ENCODE measurements at regions not wholly inside any gene's neighbourhood (a gene's known extent, or its start where the extent isn't known, plus 50 kb on each side); places are given as distances from the start of the nearest gene placed in this dataset.

DNA sequence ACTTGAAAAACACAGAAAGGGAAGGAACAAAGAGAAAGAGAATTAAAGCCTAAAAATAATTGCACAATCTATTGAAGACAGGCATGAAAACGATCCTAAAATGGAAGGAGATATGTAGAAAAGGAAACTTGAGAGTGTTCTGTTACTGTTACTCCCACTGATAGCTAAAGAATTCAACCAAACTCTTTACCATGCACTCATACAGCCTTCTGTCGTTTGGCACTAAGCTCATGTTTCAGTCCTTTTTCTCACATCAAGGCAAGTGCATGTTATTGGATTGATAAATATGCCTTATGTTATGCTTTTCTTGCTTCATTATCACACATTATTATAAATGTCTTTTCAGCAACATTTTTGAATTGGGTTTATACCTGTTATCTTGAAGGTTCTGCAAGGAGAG, 696.5 kb downstream of the EFNA5 start:
- DNase-seq, result no peak

DNA sequence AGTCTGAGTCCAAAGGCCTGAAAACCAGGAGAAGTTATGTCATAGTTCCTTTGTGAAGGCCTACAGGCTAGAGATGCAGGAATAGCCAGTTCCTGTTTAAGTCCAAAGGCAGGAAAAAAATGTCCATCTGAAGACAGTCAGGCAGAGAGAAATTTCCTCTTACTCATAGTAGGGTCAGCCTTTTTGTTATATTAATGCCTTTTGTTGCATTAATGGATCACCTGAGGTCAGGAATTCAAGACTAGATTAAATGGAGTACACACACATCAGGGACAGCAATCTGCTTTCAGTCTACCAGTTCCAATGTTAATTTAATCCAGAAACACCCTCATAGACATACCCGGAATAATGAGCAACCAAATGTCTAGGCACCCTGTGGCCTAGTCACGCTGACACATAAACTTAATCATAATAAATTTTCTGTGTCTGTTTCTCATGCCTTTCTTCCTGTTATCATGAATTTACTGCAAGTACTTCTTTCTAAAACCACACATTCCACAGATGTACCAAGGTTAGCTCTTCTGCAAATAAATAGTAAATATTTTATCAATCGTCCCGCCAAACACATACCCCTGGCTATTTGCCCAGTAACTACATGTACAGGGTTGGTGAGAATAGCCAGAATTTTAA, 703.9 kb downstream of the EFNA5 start:
- no peak for DNase-seq

DNA sequence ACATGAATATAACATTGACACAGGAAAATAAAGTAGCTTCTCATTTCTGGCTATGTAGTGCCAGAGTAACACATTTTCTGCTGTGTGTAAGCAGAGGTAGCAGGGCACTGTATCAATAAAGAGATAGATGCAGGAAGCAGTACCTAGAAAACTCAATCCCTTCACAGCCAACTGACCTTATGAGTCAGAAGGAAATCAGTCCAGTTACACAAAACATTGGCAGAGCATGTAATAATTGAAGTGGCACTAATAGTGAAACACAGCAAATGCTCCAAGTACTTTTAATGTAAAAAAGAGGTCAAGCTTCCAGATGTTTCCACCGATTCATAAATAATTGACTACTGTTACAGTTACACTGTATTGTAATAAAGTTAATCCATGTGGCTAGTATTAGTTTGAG, 706.6 kb downstream of the EFNA5 start:
- DNase-seq, result no peak

DNA sequence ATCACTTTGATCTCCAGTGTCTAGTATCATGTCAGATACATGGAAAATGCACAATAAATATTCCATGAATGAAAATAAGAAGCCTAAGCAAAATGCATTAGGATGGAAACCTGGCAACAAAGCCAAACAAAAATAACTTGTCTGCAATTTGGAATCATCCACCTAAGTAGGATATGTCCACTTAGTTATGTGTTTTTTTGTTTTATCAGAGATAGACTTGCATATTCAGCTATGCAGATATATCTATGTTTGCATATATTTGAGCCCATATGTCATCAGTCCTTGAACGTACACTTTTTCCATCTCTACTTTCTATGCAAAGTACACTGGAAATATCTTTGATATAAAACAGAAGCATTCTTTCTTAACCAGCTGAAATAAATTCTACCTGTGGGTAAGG, 707.1 kb downstream of the EFNA5 start:
- no peak for DNase-seq

DNA sequence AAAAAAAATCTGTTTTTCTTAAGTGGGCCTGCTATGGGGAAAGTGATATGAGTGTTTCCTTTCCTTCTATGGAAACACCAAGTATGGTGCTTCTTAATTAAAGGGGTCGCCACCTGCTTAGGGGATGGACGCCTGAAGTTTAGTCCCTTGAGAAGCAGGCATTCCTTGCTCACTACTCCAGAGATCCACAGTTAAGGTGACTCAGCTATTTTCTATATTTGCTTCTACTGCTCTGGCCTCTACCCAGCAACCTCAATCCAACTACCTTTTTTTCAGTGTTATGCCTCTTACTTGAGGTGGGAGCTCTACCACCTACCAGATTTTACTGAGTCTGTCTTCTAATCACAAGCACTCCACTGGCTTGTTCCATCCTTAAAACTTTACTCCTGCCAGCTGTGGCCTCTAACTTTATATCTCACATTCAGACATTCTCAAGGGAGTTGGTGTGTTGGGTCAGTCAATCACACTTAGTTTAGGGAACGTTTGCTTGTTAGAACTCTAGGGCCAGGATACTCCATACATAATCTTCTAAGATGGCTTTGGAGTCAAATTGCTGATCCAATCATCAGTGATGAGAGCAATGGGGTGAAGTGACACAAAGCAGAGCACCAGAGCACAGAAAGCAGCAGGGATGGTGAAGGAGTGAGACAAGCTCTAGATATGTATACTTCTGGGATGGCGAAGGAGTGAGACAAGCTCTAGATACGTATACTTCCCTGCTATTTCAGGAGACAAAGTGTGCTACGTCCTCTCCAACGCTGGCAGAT, 708.1 kb downstream of the EFNA5 start:
- no peak for DNase-seq

DNA sequence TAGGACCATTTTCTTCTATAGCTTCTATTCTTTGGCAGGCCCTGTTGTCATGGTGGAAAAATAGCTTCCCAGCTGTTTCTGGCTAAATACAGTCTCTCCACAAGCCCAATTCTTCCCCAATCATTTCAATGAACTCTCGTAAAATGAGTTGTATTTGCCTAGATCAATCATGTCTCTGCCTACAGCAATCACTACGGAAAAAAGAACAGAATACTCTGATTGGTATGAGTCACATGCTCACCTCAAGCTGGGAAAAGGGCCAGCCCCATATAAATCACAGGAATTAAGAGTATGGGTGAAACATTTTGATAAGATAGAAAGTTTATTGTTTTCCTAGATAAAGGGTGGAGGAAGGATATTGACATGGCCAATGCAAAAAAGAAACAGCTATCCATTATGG, 711.4 kb downstream of the EFNA5 start:
- DNase-seq, result no peak

DNA sequence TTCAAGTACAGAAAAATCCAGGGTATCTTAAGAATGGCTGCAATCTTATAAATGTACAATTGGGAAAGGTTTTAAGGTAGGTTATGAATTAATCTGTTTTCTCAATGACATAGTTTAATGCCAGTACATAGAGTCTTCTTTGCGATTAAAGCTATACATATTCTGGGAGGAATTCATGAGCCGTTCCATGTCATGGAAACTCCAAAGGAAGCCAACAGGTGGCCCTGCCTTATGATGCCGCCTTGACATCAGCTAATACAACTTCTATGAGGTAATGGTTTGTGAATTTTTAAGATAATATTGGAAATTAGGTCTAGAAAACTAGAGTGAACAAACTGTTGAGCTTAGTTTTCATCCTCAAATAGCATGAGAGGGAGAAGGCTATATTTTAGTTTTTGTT, 713.4 kb downstream of the EFNA5 start:
- DNase-seq, result no peak

DNA sequence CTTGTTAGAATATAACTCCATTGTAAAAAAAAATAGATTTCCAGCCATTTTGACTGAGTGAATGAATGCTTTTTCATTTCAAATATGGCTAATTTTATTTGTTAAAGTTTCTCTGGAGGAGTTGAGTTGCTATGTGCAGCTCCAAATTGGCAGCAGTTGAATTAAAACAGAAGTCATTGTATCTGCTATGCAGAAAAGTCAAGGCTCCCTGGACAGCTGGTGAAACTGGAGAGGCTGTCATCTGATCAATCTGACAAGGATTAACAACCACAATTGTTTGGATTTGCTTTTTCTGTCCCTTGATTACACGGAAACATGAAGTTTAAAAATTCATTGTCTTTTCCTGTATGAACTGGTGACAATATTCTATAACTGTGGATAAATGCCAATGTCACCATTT, 713.9 kb downstream of the EFNA5 start:
- no peak for DNase-seq

DNA sequence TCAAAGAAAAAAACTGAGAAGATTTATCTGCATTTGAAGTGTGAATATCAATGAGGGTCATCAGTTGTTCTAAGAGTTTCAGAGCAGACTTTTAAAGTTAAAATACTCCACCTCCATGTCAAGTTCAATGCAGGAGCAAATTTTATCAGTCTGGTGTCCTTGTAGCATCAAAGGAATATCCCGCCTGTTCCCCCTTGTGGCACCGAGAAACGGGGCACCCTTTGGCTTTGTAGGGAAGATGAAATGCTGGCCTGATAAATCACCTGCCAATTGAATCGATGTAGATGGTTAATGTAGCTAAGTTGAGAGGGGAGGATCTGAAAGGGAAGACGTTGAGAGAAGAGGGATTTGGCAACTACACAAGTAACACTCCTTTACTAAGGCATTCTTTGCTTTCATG, 714.5 kb downstream of the EFNA5 start:
- DNase-seq, result no peak

DNA sequence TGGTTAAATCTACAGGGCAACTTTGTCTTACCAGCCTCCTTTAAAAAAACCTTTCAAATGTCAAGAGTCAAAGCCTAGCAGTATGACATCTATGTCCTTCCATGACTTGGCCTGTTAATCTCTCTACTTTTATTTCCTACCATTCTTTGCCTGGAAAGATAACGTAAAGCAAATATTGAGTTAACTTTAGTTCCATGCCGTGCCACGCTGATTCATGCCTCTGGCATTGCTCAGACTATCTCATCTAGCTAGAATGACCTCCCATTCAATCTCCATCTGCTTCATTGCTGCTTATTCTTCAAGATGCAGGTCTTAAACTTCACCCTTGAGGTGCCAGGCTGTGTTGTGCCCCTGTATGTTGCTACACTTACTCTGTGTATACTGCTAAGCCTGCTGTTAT, 729.8 kb downstream of the EFNA5 start:
- no peak for DNase-seq

DNA sequence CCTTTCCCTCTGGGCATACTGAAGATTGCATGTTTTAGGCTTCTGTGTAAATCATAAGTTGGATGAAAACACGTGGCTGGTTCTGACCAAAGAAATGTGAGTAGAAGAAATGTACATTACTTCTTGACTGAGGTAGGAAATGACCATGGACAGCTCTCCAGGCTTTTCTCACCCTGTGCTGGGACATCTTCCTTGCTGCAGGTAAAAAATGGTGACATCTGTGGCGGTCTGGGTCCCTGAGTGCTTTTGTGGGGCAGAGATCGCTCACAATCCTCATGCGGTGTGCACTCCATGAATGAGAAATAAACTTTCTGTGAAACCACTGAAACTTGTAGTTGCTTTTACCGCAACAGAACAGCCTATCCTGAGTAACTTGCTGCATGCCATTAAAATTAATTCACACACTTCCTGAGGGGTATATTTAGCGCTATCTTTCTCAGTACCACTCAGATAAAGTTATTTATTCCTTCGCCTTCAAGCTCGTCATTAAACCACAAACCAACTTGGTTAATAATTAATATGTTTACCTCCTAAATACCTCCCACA, 730.4 kb downstream of the EFNA5 start:
- no peak for DNase-seq

DNA sequence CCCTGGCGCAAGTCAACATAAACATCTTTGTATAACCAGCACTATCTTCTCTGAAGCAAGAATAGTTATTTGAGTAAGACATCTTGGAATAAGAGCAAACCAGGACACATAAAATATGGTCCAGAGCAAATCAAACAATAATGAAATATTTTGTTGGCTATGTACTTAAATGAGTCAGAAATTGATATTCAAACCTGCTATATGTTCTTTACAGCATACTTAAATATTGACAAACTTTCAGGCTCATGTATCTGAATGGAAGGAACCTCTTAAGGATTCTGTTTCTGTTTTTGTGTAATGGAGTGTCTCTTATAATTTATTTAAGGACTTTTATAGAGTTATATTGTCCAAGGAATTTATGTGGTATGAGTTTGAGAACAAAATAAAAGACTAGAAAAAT, 747.3 kb downstream of the EFNA5 start:
- DNase-seq, result no peak

DNA sequence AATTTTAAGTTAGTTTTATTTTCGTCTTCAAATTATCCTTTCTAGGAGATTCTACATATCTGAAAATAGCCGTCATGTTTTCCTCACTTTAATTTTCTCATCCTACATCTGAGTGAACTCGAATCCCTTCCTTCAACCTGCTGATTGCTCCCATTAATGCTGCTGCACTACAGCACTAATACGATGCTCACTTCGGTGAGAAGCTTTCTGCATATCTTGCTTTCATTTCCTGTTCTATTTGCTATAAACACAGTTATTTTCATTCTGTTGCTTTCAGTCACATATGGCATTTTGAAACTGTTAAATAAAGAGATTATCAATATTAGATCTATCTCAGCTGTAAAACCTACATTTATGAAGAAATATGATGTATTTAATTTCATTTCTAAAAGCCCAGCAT, 749.2 kb downstream of the EFNA5 start:
- no peak for DNase-seq

DNA sequence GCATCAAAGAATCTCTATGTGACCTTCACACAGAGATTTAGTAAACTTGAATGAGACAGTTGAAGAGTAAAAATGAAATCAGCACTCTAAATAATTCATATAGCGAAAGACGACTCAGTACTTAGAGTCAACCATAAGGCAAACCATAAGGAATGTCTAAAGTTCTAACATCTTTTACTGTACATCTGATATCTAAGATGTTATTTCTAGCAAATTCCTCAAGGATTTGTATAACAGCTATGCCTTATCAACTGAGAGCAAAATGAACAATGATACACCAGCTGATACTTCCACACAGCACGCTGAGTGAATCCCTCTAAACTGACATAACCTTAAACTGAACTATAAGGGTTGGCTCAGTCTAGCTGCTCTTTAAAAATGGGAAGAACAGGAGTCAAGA, 760.3 kb downstream of the EFNA5 start:
- no peak for DNase-seq

DNA sequence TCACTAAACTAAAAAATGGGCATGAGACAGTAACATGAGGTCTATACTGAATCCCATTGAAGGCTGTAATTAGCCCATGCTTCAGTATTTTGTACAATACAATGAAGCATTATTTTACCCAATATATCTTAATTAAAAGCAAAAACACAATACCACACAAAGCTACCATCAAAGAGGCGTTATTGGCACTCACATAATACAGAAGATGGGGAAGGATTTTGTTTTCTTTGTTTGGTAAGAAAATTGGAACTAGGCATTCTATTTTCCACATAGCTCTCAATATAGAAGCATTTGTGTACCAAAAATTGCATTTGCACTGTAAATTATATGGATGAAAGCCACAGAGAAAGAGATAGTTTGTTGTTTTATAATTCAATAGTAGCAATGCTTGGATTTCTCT, 761.0 kb downstream of the EFNA5 start:
- no peak for DNase-seq

DNA sequence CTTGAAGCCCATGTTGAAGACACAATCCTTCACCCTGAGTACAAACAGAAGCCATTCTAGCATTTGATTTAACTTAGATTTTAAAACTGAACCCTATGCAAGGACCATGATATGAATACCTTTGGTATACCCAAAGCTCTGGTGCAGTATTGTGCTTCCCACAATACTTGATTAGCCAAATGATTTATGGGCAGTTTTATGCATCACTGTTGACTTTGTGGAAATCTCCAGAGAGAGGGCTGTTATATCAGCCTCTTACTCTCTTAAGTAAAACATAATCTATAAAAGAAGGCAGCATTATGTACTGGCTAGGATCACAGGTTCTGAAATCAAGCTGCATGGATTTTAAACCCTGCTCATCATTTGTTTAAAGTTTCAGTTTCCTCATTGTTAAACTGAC, 762.8 kb downstream of the EFNA5 start:
- DNase-seq, result no peak

DNA sequence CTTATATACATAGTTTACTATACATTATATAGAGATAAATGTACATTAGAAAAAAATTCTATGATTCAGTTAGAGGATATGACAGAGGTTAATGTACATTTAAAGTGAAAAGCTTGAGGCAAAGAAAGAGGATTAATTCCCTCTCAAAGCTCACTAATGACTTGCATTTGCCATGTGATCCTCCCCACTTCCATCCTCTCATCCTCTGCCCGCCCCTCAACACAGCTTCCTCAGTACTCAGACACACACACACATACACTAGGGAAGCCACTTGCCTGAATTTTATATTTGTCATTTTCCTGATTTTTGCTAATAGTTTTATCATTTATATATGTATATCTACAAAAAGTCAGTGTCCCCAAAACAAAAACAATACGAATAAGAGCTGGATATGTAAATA, 764.5 kb downstream of the EFNA5 start:
- DNase-seq, result no peak

DNA sequence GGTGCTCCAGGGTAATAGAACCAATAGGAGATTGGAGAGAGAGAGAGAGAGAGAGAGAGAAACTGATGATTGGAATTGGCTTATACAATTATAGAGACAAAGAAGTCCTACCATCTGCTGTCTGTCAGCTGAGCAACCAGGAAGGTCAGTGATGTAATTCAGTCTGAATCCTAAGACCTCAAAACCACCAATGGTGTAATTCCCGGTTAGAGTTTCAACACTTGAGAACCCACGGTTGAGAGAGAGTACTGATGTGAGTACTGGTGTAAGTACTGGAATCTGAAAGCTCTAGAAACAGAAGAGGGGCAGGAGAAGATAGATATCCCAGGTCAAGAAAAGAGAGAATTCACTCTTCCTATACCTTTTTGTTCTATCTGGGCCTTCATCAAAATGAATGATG, 775.8 kb downstream of the EFNA5 start:
- no peak for DNase-seq

DNA sequence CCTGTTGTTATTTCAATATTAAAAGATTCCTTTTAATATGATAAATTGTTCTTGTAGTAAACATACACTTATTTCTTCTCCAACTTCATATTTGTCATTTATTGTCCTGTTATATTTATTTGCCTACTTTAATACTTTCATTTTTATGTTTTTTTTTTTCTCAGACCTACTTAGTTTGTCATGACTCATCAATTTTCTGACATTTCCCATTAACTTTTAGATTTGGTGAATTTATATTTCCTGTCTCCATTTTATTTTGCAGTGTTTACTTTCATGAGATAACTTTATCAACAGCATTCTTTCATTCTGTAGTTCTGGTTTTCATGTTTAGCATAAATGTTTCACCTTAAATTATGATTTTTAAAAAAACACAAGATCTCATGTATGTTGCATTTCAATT, 788.7 kb downstream of the EFNA5 start:
- no peak for DNase-seq

DNA sequence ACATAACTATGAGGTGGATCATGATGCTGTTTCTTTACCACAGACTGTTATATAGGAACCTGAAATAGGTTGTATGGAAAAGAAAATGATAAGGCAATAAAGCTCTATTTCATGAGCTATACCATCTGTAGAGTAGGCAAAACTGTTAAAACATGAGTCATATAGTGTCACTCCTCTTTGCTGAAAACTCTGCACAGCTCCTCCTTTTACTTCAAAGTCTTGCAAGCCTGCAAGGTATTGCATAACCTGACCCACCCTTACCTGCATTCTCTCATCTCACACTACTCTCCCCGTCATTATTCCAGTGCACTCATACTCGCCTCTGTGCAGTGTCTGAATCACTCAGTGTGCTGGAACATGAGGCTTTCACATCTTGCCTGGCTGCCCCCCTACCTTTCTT, 790.1 kb downstream of the EFNA5 start:
- DNase-seq, result no peak

DNA sequence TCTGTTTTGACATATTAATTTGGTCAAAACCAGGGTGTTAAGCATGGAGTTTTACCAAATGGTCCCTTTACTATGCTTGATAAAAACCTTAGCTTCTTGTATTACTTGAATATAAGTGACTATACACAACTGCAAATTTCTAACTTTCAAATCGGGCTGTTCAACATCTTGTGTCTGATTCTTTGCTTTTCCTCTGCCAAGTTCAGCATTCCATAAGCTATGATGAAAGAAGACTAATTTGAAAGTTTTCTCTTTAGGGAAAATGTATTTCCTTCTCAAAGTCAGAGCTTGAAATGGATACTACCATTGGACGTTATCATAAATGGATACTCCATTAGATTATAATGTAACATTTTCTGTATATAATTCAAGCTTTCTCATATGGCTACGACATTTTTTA, 792.9 kb downstream of the EFNA5 start:
- DNase-seq, result no peak

DNA sequence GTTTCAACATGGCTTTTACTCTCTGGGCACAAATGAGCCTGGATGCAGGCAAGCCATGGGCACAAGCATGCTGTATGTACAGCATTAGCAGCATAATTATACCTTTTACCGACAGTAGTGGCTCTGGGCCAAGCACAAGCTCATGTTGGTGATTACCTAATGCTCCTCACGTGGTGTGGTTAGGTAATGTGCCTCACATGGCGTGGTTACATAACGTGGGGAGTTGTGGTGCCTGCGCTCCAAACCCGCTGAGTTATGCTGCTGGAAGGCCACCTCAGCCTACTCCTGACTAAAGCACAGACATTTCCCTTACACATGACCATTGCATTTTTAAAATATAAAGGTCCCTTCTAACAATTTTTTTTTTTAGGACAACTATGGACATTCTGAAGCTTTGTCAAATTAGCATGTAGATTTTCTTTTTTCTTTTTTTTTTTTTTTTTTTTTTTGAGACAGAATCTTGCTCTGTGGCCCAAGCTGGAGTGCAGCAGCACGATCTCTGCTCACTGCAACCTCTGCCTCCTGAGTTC, 794.0 kb downstream of the EFNA5 start:
- DNase-seq, result no peak

DNA sequence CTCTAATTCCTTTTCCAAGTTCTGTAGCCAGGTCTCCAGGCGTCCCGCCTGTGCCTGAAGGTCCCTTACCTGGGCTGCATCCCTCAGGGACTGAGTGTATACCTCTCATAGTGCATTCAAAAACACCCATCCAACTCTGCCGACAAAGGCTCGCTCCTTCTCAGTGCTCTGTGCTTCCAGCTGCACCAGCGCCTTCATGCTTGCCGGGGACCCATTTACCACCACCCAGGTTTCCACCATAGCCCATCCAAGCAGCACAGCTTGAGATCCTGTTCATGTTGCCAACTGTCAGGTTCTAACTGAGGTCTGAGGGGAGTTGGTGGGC, 794.5 kb downstream of the EFNA5 start:
- DNase-seq, result no peak

DNA sequence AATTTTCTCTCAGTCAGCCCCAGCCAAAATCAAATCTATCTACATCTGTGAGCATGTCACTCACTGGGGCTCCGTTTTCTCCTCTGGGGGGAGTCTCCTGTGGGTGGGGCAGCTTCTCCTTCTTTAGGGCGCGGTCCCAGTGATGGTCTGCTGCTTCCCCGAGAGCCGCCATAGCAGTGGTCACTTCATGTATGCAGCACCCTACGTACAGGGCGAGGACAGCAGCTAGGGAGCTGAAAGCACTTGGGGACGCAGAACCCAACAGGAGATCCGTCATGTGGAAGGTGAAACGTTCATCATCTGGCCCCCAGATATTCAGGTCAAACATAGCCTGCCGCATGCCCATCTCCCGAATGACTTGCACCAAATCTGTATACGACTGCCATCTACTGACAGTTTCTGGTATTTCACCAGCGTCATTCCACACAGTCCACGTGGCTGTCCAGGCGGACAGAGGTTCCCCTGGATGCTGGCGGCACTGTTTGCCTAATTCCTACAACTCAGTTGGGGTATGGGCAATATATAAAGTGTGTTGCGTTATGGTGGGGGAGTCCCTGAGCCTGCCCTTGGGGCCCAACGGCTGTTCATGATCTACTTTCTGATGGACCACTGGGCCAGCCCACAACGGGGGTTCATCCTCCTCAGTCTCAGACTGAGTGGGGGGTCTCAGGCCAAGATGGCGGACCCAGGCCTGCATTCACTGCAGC, 795.0 kb downstream of the EFNA5 start:
- DNase-seq, result no peak

Data from activated gamma-delta T cell (primary cell).